ENCODE measurements at regions not wholly inside any gene's neighbourhood (a gene's known extent, or its start where the extent isn't known, plus 50 kb on each side); places are given as distances from the start of the nearest gene placed in this dataset.
"Not testable (repeated sequence)": the region's sequence is repeated elsewhere in the genome, so short reads cannot be mapped to it uniquely, and the experiment has no call there.

DNA sequence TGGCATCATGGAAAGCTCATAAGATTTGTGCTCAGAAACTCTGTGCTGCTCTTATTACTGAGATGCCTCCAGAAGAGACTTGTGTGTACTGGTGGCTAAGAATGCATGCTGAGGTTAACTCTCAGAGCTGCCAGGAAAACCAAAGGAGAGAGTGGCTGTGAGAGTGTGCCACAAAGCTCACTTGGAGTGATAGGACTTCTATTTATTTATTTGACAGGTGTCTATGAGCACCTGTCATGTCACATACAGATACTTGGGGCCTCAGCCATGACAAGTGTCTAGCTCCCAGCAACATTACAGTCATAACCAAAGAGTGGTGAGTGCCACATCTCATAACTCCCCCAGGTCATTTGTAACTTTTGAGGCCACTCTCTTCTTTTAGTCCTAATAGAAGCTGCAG, 72.2 kb upstream of the ZNG1B start:
- H3K27ac Mint-ChIP-seq; H3K9me3 Mint-ChIP-seq (ENCODE audit: low read depth); H3K4me1 Mint-ChIP-seq; H3K27me3 Mint-ChIP-seq; H3K36me3 Mint-ChIP-seq (ENCODE audit: low read depth); H3K4me3 Mint-ChIP-seq; DNase-seq; POLR2A ChIA-PET: not testable (repeated sequence)
- ATAC-seq: peak; percentile 69
- intact Hi-C loops (cut with DNase I, micrococcal nuclease): loop anchor here in 1 of 2 experiments (10.0 kb wide), 1 partner anchor 70 kb away; no protein-coding TSS in a partner anchor
- CTCF ChIA-PET: interaction anchor here (1.6 to 2.3 kb wide), 2 partner anchors 118 to 120 kb away, joined by 4 to 6 read pairs; no protein-coding TSS in a partner anchor

DNA sequence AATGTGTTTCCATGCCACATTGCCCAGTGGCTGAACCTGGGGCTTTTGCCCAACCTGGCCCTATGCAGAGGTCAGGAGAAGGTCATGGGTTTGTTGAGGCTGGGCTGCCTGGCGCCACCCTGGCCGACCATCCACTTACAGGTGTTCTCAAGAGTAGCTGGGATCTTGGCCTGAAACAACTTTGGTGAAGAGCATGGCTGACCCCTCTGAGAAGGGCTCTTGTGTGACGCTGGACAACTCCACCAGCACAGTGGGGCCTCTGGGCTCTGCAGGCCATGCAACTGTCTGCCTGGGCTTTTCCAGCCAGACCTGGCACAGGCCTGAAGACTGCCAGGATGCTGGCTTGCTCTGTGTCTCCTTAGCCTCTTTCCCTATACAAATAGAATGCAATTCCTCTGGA, 76.4 kb upstream of the ZNG1B start:
- Mint-ChIP-seq H3K9me3 (ENCODE audit: low read depth) (no peaks in the 10 kb centered on the region), H3K4me1 (peaks cover 22% of the 10 kb centered on the region), H3K4me3 (no peak overlapping the region), H3K36me3 (ENCODE audit: low read depth) (no peaks in the 10 kb centered on the region), H3K27me3 (no peaks in the 10 kb centered on the region), H3K27ac (no peak overlapping the region)
- no peak for DNase-seq
- intact Hi-C loops (cut with DNase I, micrococcal nuclease): loop anchor here in 1 of 2 experiments (10.0 kb wide), 1 partner anchor 66 kb away; no protein-coding TSS in a partner anchor
- ChIA-PET CTCF (no interaction called here), POLR2A (no interaction called here)
- ATAC-seq: no peak

DNA sequence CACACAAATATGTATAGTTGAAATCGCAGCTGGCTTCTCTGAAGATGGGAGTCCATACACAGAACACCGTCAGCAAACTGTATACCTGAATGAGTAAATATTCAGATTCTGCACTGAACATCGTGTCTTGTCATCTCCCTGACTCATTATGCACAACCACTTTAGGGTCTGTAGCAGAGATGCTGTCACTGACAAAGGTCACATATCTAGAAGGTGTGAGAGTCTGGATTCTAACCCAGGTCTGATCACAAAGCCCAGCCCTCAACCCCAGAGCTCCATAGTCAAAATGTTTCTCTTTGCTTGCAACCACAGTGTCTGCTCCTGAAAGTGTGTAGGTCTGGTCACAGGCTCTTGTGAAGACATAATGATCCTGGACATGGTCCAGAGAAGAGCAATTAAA, 78.3 kb upstream of the PAX8 start:
- ATAC-seq (peak; percentile 57), DNase-seq (peak; percentile 22)
- no peaks in the 10 kb centered on the region for H3K36me3 Mint-ChIP-seq (ENCODE audit: low read depth)
- no peak overlapping the region for H3K27ac Mint-ChIP-seq
- no peaks in the 10 kb centered on the region for H3K27me3 Mint-ChIP-seq
- no peak overlapping the region for H3K4me3 Mint-ChIP-seq
- intact Hi-C loops (cut with DNase I, micrococcal nuclease): no loop called here
- ChIA-PET CTCF (interaction anchor here (0.5 to 1.6 kb wide), 3 partner anchors 33 to 303 kb away, joined by 4 to 7 read pairs (median 4); no protein-coding TSS in a partner anchor), POLR2A (no interaction called here)
- H3K4me1 Mint-ChIP-seq: peaks cover 22% of the 10 kb centered on the region
- no peaks in the 10 kb centered on the region for H3K9me3 Mint-ChIP-seq (ENCODE audit: low read depth)

DNA sequence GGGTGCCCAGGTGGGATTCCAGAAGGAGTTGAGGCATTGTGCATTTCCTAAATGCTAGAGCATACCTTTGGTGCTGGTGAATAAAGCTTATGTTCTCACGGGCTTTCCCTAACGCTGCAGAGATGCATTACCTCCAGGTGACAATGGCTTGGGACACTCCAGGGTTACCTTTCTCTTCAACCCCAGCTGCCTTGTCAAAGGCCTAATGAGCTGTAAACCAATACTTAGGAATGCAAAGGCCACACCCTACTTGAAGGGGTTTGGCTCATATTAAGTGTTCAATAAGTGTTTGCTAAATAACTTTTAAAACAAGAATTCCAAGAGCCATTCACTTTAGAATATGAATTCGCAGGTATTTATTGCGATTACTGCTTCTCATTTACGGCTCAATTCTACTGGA, 77.6 kb upstream of the PAX8 start:
- DNase-seq; H3K9me3 Mint-ChIP-seq (ENCODE audit: low read depth); POLR2A ChIA-PET; CTCF ChIA-PET; H3K36me3 Mint-ChIP-seq (ENCODE audit: low read depth); ATAC-seq; H3K27ac Mint-ChIP-seq; H3K4me3 Mint-ChIP-seq; intact Hi-C loops (cut with DNase I, micrococcal nuclease); H3K27me3 Mint-ChIP-seq: not testable (repeated sequence)
- H3K4me1 Mint-ChIP-seq: peaks cover 22% of the 10 kb centered on the region

DNA sequence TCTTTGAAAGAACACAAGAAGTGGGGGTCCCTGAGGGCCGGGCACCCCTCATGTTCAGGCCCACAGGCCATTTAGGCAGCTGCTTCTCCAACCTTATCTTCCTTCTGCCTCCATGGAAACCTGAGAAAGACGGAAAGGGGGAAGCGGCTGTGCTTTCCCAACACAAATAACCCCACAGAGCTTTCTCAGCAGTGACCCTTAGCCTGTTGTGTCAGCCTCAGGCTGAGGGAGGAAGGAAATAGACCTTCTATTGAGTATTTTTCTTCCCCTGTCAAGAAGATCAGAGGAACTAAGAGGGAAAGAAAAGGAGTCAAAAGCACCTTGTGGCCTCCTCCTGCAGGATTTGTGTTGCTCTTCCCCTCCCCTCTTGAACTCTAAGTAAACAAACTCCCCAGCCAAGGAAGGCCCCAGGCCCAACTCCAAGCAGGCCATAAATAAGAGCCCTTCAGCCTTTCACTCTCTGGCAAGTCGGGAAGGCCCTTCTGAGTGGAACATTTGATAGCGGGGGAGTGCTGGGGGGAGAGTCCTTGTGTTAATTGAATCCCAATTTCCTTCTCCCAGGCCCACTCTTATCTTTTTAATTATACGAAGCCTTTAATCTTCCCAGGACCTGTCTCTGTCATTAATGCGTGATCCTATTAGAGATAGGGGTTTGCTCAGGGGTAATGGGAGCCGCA, 76.8 kb upstream of the PAX8 start:
- CTCF ChIA-PET: interaction anchor here (0.7 to 1.0 kb wide), 2 partner anchors 11 to 15 kb away, joined by 3 read pairs; no protein-coding TSS in a partner anchor
- H3K9me3 Mint-ChIP-seq (ENCODE audit: low read depth); POLR2A ChIA-PET; H3K4me3 Mint-ChIP-seq; intact Hi-C loops (cut with DNase I, micrococcal nuclease); H3K36me3 Mint-ChIP-seq (ENCODE audit: low read depth); DNase-seq; H3K27ac Mint-ChIP-seq; ATAC-seq; H3K27me3 Mint-ChIP-seq: not testable (repeated sequence)
- H3K4me1 Mint-ChIP-seq: peaks cover 20% of the 10 kb centered on the region

DNA sequence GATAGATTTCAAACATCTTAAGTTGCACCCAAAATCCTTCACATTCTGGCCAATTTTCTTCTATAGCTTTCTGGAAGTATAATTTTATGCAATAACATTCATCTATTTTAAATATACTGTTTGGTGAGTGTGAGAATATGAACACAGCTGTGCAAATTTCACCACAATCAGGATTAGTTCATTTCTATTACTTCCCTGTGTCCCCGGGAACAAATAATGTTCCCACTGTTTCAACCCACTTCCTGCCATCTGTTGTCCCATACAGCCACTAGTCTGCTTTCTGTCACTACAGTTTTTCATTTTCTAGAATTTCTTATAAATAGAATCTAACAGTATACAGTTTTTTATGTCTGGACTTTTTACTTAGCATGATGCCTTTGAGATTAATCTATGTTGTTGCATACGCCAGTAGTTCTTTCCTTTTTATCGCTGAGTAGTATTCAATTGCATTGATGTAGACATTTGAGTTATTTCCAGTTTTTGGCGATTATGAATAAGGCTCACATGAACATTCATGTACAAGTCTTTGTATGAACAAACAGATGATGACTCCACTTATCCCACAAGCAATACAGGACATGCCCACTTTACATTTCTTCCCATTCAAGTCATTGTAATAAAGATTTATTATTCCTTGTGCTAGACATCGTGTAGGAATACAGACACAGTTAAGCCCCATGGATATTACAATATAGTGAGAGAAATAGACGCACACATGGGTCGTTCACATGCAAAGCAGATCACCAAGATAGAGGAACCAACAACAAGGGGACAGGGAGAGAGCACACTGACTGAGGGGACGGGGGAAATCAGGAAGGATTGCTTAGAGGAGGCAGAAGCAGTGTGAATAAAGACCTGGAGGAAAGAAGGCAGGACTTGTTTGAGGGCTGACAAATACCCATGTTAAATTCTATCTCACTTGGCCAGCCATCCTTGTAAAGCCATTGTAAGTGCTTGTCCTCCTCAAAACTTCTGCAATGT, 72.9 kb upstream of the PAX8 start:
- H3K27ac Mint-ChIP-seq: no peak overlapping the region

DNA sequence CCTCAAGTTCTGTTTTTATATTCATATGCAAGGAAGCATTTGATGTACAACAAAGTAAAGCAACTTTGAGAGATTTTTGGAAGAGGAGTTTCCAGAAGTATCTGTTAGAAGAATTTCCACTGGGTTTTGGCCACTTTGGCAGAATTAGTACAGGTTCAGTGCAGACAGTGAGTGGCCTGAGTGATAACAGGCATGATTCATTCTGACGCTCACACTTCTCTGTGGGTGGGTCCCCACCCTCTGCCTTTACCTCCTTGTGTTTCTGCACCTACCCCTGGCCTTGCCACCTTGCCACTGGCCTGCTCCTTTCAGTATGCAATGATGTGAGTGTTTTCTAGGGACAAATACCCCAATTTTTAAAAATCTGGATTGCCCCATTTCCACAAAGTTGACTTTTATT, 65.1 kb upstream of the PAX8 start:
- H3K27ac Mint-ChIP-seq; POLR2A ChIA-PET; H3K4me3 Mint-ChIP-seq; H3K36me3 Mint-ChIP-seq (ENCODE audit: low read depth); H3K27me3 Mint-ChIP-seq; CTCF ChIA-PET; H3K4me1 Mint-ChIP-seq; intact Hi-C loops (cut with DNase I, micrococcal nuclease); H3K9me3 Mint-ChIP-seq (ENCODE audit: low read depth): not testable (repeated sequence)
- peak; percentile 58 for ATAC-seq
- peak; percentile 16 for DNase-seq

More for the DNA sequence above, 72.9 kb upstream of the PAX8 start:
- Mint-ChIP-seq H3K27me3 (peaks cover 2% of the 10 kb centered on the region), H3K4me3 (no peak overlapping the region), H3K9me3 (ENCODE audit: low read depth) (no peaks in the 10 kb centered on the region), H3K4me1 (no peaks in the 10 kb centered on the region), H3K36me3 (ENCODE audit: low read depth) (no peaks in the 10 kb centered on the region)
- ChIA-PET CTCF (interaction anchor here (1.2 to 1.3 kb wide), 2 partner anchors 39 to 267 kb away, joined by 3 to 5 read pairs; no protein-coding TSS in a partner anchor), POLR2A (no interaction called here)
- ATAC-seq (no peak), DNase-seq (no peak)
- intact Hi-C loops (cut with DNase I, micrococcal nuclease): no loop called here

DNA sequence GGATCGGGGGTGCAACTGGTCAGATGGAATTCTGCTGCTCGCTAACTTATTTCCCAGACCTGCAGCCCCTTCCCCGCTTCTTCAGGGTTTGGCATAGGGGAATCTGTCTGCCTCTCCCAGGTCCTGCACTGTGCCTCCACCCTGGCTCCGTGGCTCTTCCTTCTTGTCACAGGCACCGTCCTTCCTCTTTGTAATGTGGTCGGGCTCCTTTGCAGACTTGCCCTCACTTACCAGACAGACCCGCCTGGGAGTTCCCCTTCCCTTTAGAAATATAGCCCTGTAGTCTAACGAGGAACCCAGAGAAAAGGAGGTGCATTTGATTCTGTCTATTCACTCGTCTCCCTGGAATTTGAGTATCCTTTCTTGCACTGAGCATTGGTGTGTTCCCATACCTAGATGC, 63.9 kb upstream of the PAX8 start:
- no peaks in the 10 kb centered on the region for H3K36me3 Mint-ChIP-seq (ENCODE audit: low read depth)
- H3K9me3 Mint-ChIP-seq (ENCODE audit: low read depth): no peaks in the 10 kb centered on the region
- H3K27me3 Mint-ChIP-seq: peaks cover 7% of the 10 kb centered on the region
- intact Hi-C loops (cut with DNase I, micrococcal nuclease): no loop called here
- DNase-seq: peak; percentile 13
- H3K27ac Mint-ChIP-seq: no peak overlapping the region
- no peak overlapping the region for H3K4me3 Mint-ChIP-seq
- peaks cover 7% of the 10 kb centered on the region for H3K4me1 Mint-ChIP-seq
- POLR2A ChIA-PET: no interaction called here
- ATAC-seq: peak; percentile 42
- CTCF ChIA-PET: no interaction called here

DNA sequence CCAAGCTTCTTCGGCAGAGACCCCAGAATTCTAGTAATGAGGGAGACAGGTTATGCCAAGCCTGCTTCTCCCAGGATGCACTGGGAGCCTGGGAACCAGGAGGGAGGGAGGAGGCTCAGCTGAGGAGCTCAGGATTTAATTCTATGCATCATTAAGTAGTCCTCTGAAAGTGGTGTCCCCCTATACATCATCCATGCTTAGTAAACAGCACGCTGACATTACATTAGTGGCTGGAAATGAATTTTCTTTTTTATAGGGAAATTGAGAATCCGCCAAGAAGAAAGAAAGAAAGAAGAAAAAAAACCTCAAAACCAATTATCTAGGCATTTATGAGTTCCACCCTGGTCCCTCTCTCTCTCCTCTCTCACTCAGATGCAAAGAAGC, 63.1 kb upstream of the PAX8 start:
- H3K27me3 Mint-ChIP-seq: not testable (repeated sequence)
- CTCF ChIA-PET: interaction anchor here (0.6 kb wide), 1 partner anchor 40 kb away, joined by 4 read pairs; no protein-coding TSS in a partner anchor

DNA sequence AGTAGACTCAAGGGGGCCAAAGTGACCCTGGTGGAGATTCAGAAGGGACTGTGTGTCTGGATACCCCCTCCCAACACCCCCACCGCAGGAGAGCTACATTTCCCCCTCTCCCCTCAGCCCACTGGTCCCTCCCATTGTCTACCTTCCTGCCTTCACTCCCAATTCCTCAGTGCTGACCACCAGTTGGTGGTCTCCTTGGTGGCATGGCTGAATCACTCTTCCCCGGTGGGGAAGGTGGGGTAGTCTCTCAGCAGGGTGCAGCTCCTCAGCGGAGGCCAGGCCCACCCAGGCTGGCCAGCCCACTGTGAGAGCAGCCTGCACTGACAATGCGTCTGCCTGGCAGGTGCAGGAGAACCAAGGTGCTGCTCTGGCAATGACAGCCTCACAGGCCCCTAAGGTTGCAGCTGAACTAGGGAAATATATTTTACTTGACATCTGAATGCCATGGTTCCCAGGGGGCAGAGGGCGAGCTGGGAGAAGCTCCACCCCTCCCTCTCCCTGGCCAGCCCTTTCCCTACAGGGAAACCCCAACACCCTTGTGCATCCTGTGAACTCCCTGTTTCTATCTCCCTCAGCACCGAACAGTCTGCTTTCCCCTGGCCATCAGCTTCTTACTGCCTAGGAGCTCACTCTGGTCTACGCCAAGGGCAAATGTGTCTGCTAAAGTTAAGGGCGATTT, 62.6 kb upstream of the PAX8 start:
- Mint-ChIP-seq H3K27me3 (peaks cover 10% of the 10 kb centered on the region), H3K27ac (no peak overlapping the region), H3K36me3 (ENCODE audit: low read depth) (no peaks in the 10 kb centered on the region), H3K9me3 (ENCODE audit: low read depth) (no peaks in the 10 kb centered on the region), H3K4me3 (no peak overlapping the region), H3K4me1 (peaks cover 7% of the 10 kb centered on the region)
- no peak for ATAC-seq
- DNase-seq: no peak
- intact Hi-C loops (cut with DNase I, micrococcal nuclease): no loop called here
- POLR2A ChIA-PET: no interaction called here
- CTCF ChIA-PET: interaction anchor here (0.6 kb wide), 1 partner anchor 40 kb away, joined by 4 read pairs; no protein-coding TSS in a partner anchor

More for the DNA sequence above, 63.1 kb upstream of the PAX8 start:
- H3K4me3 Mint-ChIP-seq; DNase-seq; H3K4me1 Mint-ChIP-seq; intact Hi-C loops (cut with DNase I, micrococcal nuclease); H3K9me3 Mint-ChIP-seq (ENCODE audit: low read depth); H3K36me3 Mint-ChIP-seq (ENCODE audit: low read depth); H3K27ac Mint-ChIP-seq; POLR2A ChIA-PET; ATAC-seq: not testable (repeated sequence)

DNA sequence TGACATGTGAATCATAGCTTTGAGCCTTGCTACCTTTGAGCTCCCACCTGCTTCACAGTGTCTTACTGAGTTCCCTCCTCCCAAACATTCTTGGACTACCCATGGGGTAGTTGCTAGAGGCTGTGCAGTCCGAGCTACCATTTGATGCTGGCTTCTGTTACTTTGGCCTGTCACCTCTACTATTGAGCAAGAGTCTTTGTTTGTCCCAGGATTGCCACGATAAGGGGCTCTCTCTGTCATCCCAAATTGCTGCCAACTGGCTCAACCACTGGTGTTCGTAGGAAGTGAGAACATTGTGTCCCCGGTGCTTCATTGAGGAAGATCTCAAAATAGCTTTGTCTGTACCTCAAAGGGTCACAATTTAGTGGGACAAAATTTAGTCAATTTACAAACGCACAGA, 59.1 kb upstream of the PAX8 start:
- H3K4me3 Mint-ChIP-seq: no peak overlapping the region
- intact Hi-C loops (cut with DNase I, micrococcal nuclease): no loop called here
- peaks cover 3% of the 10 kb centered on the region for H3K4me1 Mint-ChIP-seq
- no peak for DNase-seq
- peaks cover 3% of the 10 kb centered on the region for H3K27me3 Mint-ChIP-seq
- no peak for ATAC-seq
- POLR2A ChIA-PET: no interaction called here
- H3K9me3 Mint-ChIP-seq (ENCODE audit: low read depth): no peaks in the 10 kb centered on the region
- H3K27ac Mint-ChIP-seq: no peak overlapping the region
- no peaks in the 10 kb centered on the region for H3K36me3 Mint-ChIP-seq (ENCODE audit: low read depth)
- CTCF ChIA-PET: interaction anchor here (0.8 to 1.7 kb wide), 2 partner anchors 86 to 200 kb away, joined by 3 to 4 read pairs; no protein-coding TSS in a partner anchor

All from activated CD4-positive, alpha-beta T cell treated with anti-CD3 and anti-CD28 coated beads for 36 hours (primary cell).